Lung (tissue), 11 donors: ENCODE measurements at regions not wholly inside any gene's neighbourhood (a gene's known extent, or its start where the extent isn't known, plus 50 kb on each side); places are given as distances from the start of the nearest gene placed in this dataset.

Experiments
- ATAC-seq: fragments of 200-7000 bp; cut with Tn5 transposase; one replicate; pipeline ENCODE4 v1.9.1; 2020; ENCODE audit warnings: moderate number of reproducible peaks; ENCODE audit not compliant: insufficient read depth, low FRiP score
- DNase-seq, 3 donors: peaks; one replicate each; pipeline ENCODE4 v3.0.0-alpha.2; 2013 to 2017
- H3K27ac ChIP-seq, 2 donors: one replicate each; pipeline ENCODE4 v1.5.1; 2013; ENCODE audit warnings: mild to moderate bottlenecking in 2 of 2, moderate library complexity in 2 of 2, control low read depth in 1 of 2, inconsistent platforms in 1 of 2, low read depth in 1 of 2, low read length in 1 of 2
- H3K27me3 ChIP-seq, 3 donors: one replicate each; pipeline ENCODE4 v1.5.1; 2013; ENCODE audit warnings: low read length in 2 of 3; ENCODE audit not compliant: control insufficient read depth in 3 of 3, insufficient read depth in 3 of 3
- H3K36me3 ChIP-seq, 4 donors: one replicate each; pipeline ENCODE4 v1.5.1; 2013; ENCODE audit warnings: low read length in 4 of 4, mild to moderate bottlenecking in 1 of 4, moderate library complexity in 1 of 4; ENCODE audit not compliant: control insufficient read depth in 4 of 4, insufficient read depth in 4 of 4
- H3K4me1 ChIP-seq, 5 donors: one replicate each; pipeline ENCODE4 v1.5.1; 2013; ENCODE audit warnings: low read length in 5 of 5, mild to moderate bottlenecking in 2 of 5, moderate library complexity in 1 of 5; ENCODE audit not compliant: control insufficient read depth in 5 of 5, insufficient read depth in 5 of 5
- H3K4me3 ChIP-seq: one replicate; pipeline ENCODE4 v1.5.1; 2013; ENCODE audit warnings: mild to moderate bottlenecking, control low read depth, moderate library complexity
- H3K9ac ChIP-seq, 2 donors: one replicate each; pipeline ENCODE4 v1.5.1; 2013; ENCODE audit warnings: low read length in 2 of 2, control low read depth in 1 of 2; ENCODE audit not compliant: insufficient read depth in 1 of 2
- H3K9me3 ChIP-seq, 4 donors: one replicate each; pipeline ENCODE4 v1.5.1; 2013; ENCODE audit warnings: low read length in 3 of 4, mild to moderate bottlenecking in 1 of 4, moderate library complexity in 1 of 4; ENCODE audit not compliant: control insufficient read depth in 4 of 4, insufficient read depth in 3 of 4
- WGBS, 2 donors: extraction: QIAGEN DNeasy Blood & Tissue Kit; methylation state at CpG; one replicate each; pipeline ENCODE4 v1.1.7; 2013; 5-methylcytosine and 5-hydroxymethylcytosine counted together
- TF ChIP-seq, protein P1 (sequence below): IDR thresholded peaks from 2 replicates; pipeline ENCODE4 v1.5.1; 2012; ENCODE audit warnings: mild to moderate bottlenecking; ENCODE audit errors: control extremely low read depth, extremely low read depth
- donor health status: control.
- donor health status: control.
- donor health status: Bipolar disorder and iron deficiency.
- donor health status: healthy.
- donor health status: DM: yes; HTN: yes; CAD: no.

DNA sequence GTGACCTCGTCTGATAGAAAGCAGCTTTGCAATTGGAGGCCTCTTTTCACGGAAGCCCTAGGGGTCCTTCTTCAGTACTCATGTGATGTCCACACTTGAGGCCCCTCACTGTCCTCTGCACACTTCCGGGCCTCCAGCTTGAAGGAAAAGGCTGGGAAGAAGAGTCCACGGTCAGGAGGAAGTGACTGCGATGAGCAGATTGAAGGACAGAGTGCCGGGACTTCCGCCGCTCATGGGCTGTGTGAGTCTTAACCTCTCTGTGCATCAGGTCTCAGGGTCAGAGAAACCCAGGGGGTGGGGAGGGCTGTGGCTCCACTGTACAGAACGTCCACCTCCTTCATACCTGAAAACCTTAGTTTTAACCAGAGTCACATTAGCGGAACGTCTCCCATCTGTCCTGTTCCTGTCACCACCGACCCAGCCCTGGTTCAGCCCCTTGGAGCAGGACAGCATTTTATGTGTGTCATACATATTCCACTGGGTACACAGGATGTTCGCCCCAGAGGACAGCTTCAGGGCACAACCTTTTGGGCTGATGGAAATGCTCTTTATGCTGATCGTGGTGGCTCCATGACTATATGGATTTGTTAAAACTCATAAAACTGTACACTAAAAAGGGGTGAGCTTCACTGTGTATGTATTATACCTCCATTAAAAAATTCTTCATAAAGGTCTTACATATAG lies 51.0 kb upstream of the SORCS2 start:
- Histone ChIP-seq H3K4me3 (no peak overlapping the region), H3K9me3 (no peaks in the 10 kb centered on the region), H3K4me1 (no peaks in the 10 kb centered on the region), H3K36me3 (no peaks in the 10 kb centered on the region), H3K27me3 (no peaks in the 10 kb centered on the region), H3K9ac (no peak overlapping the region), H3K27ac (no peak overlapping the region)
- DNase-seq (no peak), ATAC-seq (no peak)
- TF ChIP-seq, protein P1, sequence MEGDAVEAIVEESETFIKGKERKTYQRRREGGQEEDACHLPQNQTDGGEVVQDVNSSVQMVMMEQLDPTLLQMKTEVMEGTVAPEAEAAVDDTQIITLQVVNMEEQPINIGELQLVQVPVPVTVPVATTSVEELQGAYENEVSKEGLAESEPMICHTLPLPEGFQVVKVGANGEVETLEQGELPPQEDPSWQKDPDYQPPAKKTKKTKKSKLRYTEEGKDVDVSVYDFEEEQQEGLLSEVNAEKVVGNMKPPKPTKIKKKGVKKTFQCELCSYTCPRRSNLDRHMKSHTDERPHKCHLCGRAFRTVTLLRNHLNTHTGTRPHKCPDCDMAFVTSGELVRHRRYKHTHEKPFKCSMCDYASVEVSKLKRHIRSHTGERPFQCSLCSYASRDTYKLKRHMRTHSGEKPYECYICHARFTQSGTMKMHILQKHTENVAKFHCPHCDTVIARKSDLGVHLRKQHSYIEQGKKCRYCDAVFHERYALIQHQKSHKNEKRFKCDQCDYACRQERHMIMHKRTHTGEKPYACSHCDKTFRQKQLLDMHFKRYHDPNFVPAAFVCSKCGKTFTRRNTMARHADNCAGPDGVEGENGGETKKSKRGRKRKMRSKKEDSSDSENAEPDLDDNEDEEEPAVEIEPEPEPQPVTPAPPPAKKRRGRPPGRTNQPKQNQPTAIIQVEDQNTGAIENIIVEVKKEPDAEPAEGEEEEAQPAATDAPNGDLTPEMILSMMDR, result no peak
- WGBS, 2 donors, result 72% methylated on average over 14 of the region's 14 CpGs

DNA sequence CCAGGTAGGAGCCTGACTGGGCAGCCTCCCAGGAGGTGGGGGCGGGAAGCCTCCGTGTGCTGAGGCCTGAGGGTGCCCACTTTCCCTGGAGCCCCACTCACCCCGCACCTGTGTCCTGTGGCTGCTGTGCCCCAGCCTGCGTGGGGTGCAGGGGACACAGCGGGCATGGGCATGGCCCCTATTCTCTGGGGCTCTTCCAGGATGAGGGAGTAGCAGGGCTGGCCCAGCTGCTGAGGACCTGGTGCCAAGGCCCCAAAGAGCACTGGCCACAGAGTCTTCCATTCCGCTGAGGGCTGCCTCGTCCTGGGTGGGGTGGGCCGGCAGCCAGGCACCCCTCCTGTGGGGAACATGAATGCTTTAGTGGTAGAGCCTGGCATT lies 51.7 kb upstream of the SORCS2 start:
- Histone ChIP-seq H3K36me3 (no peaks in the 10 kb centered on the region), H3K9me3 (no peaks in the 10 kb centered on the region), H3K9ac (no peak overlapping the region), H3K27ac (no peak overlapping the region), H3K4me1 (no peaks in the 10 kb centered on the region), H3K27me3 (no peaks in the 10 kb centered on the region), H3K4me3 (no peak overlapping the region)
- TF ChIP-seq, protein P1, result no peak
- 91 to 92% methylated on average over 7 to 8 of the region's 8 CpGs for WGBS, 2 donors
- ATAC-seq (no peak), DNase-seq (no peak)

DNA sequence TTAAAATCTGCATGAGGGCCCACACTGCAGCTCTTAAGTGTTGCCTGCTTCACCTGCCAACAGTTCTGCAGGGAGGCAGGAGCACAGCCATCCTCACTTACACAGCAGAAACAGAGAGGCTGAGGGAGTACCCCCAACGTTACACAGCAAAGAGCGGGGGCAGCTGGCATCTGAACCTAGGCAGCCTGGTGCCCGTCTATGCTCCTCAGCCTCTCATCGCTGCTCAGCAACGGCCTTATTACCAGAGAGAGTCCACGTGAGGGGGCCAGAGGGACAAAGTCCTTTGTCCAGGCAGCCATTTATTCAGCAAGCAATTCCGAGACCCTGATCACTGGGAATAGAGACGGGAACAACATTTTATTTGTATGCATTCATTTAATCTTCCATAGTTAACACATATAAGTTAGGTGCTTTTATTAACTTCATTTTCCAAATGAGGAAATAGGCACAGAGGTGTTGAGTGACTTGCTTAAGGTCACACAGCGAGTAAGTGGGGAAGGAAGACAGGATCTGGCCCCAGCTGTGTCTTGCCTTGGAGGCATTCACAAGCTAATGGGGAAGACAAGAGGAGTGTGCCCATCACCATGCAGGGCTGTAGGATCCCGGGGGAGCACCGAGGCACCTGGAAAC lies 52.2 kb upstream of the SORCS2 start:
- Histone ChIP-seq H3K4me1 (peaks cover 0 to 2% (median 0%) of the 10 kb centered on the region in 5 donors), H3K9ac (no peak overlapping the region), H3K4me3 (no peak overlapping the region), H3K27me3 (no peaks in the 10 kb centered on the region), H3K36me3 (no peaks in the 10 kb centered on the region), H3K9me3 (no peaks in the 10 kb centered on the region), H3K27ac (no peak overlapping the region)
- no peak for ATAC-seq
- 82 to 88% methylated on average over 11 of the region's 11 CpGs for WGBS, 2 donors
- no peak for DNase-seq
- TF ChIP-seq, protein P1, result no peak
